ENCODE measurements at regions not wholly inside any gene's neighbourhood (a gene's known extent, or its start where the extent isn't known, plus 50 kb on each side); places are given as distances from the start of the nearest gene placed in this dataset.
A peak's percentile ranks its signal among the peaks of the same experiment; 100 is the strongest.
"Not testable (repeated sequence)": the region's sequence is repeated elsewhere in the genome, so short reads cannot be mapped to it uniquely, and the experiment has no call there.

GRCh38 chr6:28825732-28826293 is 98.0 kb downstream of the TRIM27 start:
- no peak for FAIRE-seq
- TF ChIP-seq POLR2A (IDR thresholded peaks at IDR 0.05; ENCODE audit: low read depth, low read length) (no peak), TAF1 (IDR thresholded peaks at IDR 0.05; ENCODE audit: borderline replicate concordance, low read depth, low read length) (no peak), POLR2AphosphoS5 (IDR thresholded peaks at IDR 0.05; ENCODE audit: low read depth, low read length) (no peak)
- no peak for DNase-seq (ENCODE audit: insufficient read length)

- DNase-seq (ENCODE audit: insufficient read length); FAIRE-seq: not testable (repeated sequence)
These were observed 92.1 kb downstream of the TRIM27 start for GRCh38 chr6:28831683-28832082.

- DNase-seq (ENCODE audit: insufficient read length); FAIRE-seq: not testable (repeated sequence)
These were observed 87.1 kb downstream of the TRIM27 start for GRCh38 chr6:28836703-28837102.

- no peak for TF ChIP-seq POLR2AphosphoS5 (IDR thresholded peaks at IDR 0.05; ENCODE audit: low read depth, low read length)
- no peak for FAIRE-seq
- no peak for DNase-seq (ENCODE audit: insufficient read length)
These were observed 85.5 kb downstream of the TRIM27 start for GRCh38 chr6:28838289-28838633.

GRCh38 chr6:28838634-28839442 is 84.9 kb downstream of the TRIM27 start:
- TF ChIP-seq TAF1 (IDR thresholded peaks at IDR 0.05; ENCODE audit: borderline replicate concordance, low read depth, low read length), result no peak
- TF ChIP-seq POLR2A (IDR thresholded peaks at IDR 0.05; ENCODE audit: low read depth, low read length), result no peak
- TF ChIP-seq POLR2AphosphoS5 (IDR thresholded peaks at IDR 0.05; ENCODE audit: low read depth, low read length), result no peak

GRCh38 chr6:28839443-28840120 is 84.2 kb downstream of the TRIM27 start:
- DNase-seq (ENCODE audit: insufficient read length), result no peak
- FAIRE-seq, result no peak
- no peak for TF ChIP-seq POLR2AphosphoS5 (IDR thresholded peaks at IDR 0.05; ENCODE audit: low read depth, low read length)
- TF ChIP-seq POLR2A (IDR thresholded peaks at IDR 0.05; ENCODE audit: low read depth, low read length), result no peak
- no peak for TF ChIP-seq TAF1 (IDR thresholded peaks at IDR 0.05; ENCODE audit: borderline replicate concordance, low read depth, low read length)

More at GRCh38 chr6:28838634-28839442, 84.9 kb downstream of the TRIM27 start:
- FAIRE-seq, result peak; percentile 87
- DNase-seq (ENCODE audit: insufficient read length), result peak; percentile 43

GRCh38 chr6:28841290-28841689 is 82.5 kb downstream of the TRIM27 start:
- no peak for DNase-seq (ENCODE audit: insufficient read length)
- TF ChIP-seq POLR2AphosphoS5 (IDR thresholded peaks at IDR 0.05; ENCODE audit: low read depth, low read length) (no peak), POLR2A (IDR thresholded peaks at IDR 0.05; ENCODE audit: low read depth, low read length) (no peak), TAF1 (IDR thresholded peaks at IDR 0.05; ENCODE audit: borderline replicate concordance, low read depth, low read length) (no peak)
- FAIRE-seq, result no peak

- DNase-seq (ENCODE audit: insufficient read length); FAIRE-seq: not testable (repeated sequence)
These were observed 75.0 kb downstream of the TRIM27 start for GRCh38 chr6:28848756-28849155.

Measured in GM12892 (cell line).